ENCODE measurements at regions not wholly inside any gene's neighbourhood (a gene's known extent, or its start where the extent isn't known, plus 50 kb on each side); places are given as distances from the start of the nearest gene placed in this dataset.
A peak's percentile ranks its signal among the peaks of the same experiment; 100 is the strongest.

GRCh38 chr5:66302344-66302743, 158.2 kb downstream of the SREK1 start:
- H3K4me3 ChIP-seq (ENCODE audit: low read depth, low read length): no peak overlapping the region
- DNase-seq (ENCODE audit: low read depth): no peak
- no peak for TF ChIP-seq CTCF (IDR thresholded peaks at IDR 0.05; ENCODE audit: insufficient read depth, low read length)

- no peak overlapping the region for H3K4me3 ChIP-seq (ENCODE audit: low read depth, low read length)
- DNase-seq (ENCODE audit: low read depth): peak; percentile 83
- peak; percentile 90 for TF ChIP-seq CTCF (IDR thresholded peaks at IDR 0.05; ENCODE audit: insufficient read depth, low read length)
Observed at GRCh38 chr5:66306105-66306843, 162.2 kb downstream of the SREK1 start.

- DNase-seq (ENCODE audit: low read depth): peak; percentile 89
- no peak for TF ChIP-seq CTCF (IDR thresholded peaks at IDR 0.05; ENCODE audit: insufficient read depth, low read length)
- H3K4me3 ChIP-seq (ENCODE audit: low read depth, low read length): no peak overlapping the region
Observed at GRCh38 chr5:66306844-66307315, 162.8 kb downstream of the SREK1 start.

GRCh38 chr5:66307647-66308241, 163.6 kb downstream of the SREK1 start:
- no peak overlapping the region for H3K4me3 ChIP-seq (ENCODE audit: low read depth, low read length)
- DNase-seq (ENCODE audit: low read depth): peak; percentile 87
- peak; percentile 88 for TF ChIP-seq CTCF (IDR thresholded peaks at IDR 0.05; ENCODE audit: insufficient read depth, low read length)

GRCh38 chr5:66312266-66312665, 168.2 kb downstream of the SREK1 start:
- no peak for TF ChIP-seq CTCF (IDR thresholded peaks at IDR 0.05; ENCODE audit: insufficient read depth, low read length)
- no peak for DNase-seq (ENCODE audit: low read depth)
- H3K4me3 ChIP-seq (ENCODE audit: low read depth, low read length): no peak overlapping the region

GRCh38 chr5:66315784-66316183, 171.7 kb downstream of the SREK1 start:
- no peak for TF ChIP-seq CTCF (IDR thresholded peaks at IDR 0.05; ENCODE audit: insufficient read depth, low read length)
- no peak for DNase-seq (ENCODE audit: low read depth)
- no peak overlapping the region for H3K4me3 ChIP-seq (ENCODE audit: low read depth, low read length)

Measured in fibroblast of the aortic adventitia (primary cell).